ENCODE measurements at regions not wholly inside any gene's neighbourhood (a gene's known extent, or its start where the extent isn't known, plus 50 kb on each side); places are given as distances from the start of the nearest gene placed in this dataset.

DNA sequence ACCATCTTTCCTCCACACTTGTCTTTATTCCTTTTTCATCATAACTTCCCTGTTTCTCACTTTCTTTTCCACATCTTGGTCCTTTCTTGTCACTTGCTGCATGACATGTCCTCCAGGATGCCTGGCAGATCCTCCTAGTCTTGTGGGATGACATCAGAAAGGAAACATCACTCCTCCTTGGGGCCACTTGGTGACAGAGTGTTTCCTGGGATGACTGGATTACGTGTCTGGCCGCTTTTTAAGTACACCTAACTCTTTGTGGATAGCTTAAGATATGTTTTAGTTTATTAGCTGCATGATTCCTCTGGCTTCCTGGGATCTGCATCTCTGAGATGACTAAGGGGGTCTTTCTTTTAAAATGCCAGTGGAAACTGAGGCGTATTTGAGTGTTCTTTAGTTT lies 363.5 kb upstream of the FRG2C start:
- TF ChIP-seq RAD21 (IDR thresholded peaks at IDR 0.05; ENCODE audit: low read length) (no peak), POLR2A (IDR thresholded peaks at IDR 0.05; ENCODE audit: low read depth, low read length) (no peak)
- TF ChIP-seq, protein P1, sequence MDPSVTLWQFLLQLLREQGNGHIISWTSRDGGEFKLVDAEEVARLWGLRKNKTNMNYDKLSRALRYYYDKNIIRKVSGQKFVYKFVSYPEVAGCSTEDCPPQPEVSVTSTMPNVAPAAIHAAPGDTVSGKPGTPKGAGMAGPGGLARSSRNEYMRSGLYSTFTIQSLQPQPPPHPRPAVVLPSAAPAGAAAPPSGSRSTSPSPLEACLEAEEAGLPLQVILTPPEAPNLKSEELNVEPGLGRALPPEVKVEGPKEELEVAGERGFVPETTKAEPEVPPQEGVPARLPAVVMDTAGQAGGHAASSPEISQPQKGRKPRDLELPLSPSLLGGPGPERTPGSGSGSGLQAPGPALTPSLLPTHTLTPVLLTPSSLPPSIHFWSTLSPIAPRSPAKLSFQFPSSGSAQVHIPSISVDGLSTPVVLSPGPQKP (IDR thresholded peaks at IDR 0.05; ENCODE audit: borderline replicate concordance, low read depth, low read length), result no peak

Data from IMR-90 (cell line).